Suprapubic skin (tissue), 4 donors: ENCODE measurements at regions not wholly inside any gene's neighbourhood (a gene's known extent, or its start where the extent isn't known, plus 50 kb on each side); places are given as distances from the start of the nearest gene placed in this dataset.
A peak's percentile ranks its signal among the peaks of the same experiment; 100 is the strongest.

Experiments used
- DNase-seq, 2 donors: peaks; one replicate each; pipeline ENCODE4 v3.0.0-alpha.2; 2019; ENCODE audit warnings: low spot score in 2 of 2
- H3K27ac ChIP-seq: fragments of 200-600 bp; sonication (generic); one replicate; pipeline ENCODE4 v1.5.1; 2019
- H3K27me3 ChIP-seq: fragments of 200-600 bp; sonication (generic); one replicate; pipeline ENCODE4 v1.5.1; 2019
- H3K36me3 ChIP-seq: fragments of 200-600 bp; sonication (generic); one replicate; pipeline ENCODE4 v1.5.1; 2019
- H3K4me1 ChIP-seq: fragments of 200-600 bp; sonication (generic); one replicate; pipeline ENCODE4 v1.5.1; 2019
- H3K4me3 ChIP-seq: fragments of 200-600 bp; sonication (generic); one replicate; pipeline ENCODE4 v1.5.1; 2019; ENCODE audit warnings: mild to moderate bottlenecking
- H3K9me3 ChIP-seq: fragments of 200-600 bp; sonication (generic); one replicate; pipeline ENCODE4 v1.5.1; 2019
- EP300 ChIP-seq: sonication (generic); formaldehyde crosslinking; IDR thresholded peaks from one replicate; pipeline ENCODE4 v1.6.1; 2017; ENCODE audit warnings: antibody characterized with exemption
- POLR2A ChIP-seq, 2 donors: fragments of 450-650 bp; IDR thresholded peaks; one replicate each; pipeline ENCODE4 v1.6.1; 2017; ENCODE audit warnings: antibody characterized with exemption in 2 of 2, mild to moderate bottlenecking in 2 of 2, moderate library complexity in 2 of 2
- POLR2AphosphoS5 ChIP-seq, 3 donors: sonication (generic); formaldehyde crosslinking; IDR thresholded peaks; one replicate each; pipeline ENCODE4 v1.6.1; 2017; ENCODE audit warnings: antibody characterized with exemption in 3 of 3
- WGBS: methylation state at CpG from one replicate; pipeline ENCODE4 v1.1.5; 2018; 5-methylcytosine and 5-hydroxymethylcytosine counted together
- TF ChIP-seq, protein P1 (sequence below), 2 donors: fragments of 200-600 bp in 1 of 2; fragments of 450-650 bp in 1 of 2; sonication (generic) in 1 of 2; IDR thresholded peaks; one replicate each; pipeline ENCODE4 v1.5.1; 2016 to 2019; ENCODE audit warnings: antibody characterized with exemption in 2 of 2, mild to moderate bottlenecking in 1 of 2, moderate library complexity in 1 of 2

DNA sequence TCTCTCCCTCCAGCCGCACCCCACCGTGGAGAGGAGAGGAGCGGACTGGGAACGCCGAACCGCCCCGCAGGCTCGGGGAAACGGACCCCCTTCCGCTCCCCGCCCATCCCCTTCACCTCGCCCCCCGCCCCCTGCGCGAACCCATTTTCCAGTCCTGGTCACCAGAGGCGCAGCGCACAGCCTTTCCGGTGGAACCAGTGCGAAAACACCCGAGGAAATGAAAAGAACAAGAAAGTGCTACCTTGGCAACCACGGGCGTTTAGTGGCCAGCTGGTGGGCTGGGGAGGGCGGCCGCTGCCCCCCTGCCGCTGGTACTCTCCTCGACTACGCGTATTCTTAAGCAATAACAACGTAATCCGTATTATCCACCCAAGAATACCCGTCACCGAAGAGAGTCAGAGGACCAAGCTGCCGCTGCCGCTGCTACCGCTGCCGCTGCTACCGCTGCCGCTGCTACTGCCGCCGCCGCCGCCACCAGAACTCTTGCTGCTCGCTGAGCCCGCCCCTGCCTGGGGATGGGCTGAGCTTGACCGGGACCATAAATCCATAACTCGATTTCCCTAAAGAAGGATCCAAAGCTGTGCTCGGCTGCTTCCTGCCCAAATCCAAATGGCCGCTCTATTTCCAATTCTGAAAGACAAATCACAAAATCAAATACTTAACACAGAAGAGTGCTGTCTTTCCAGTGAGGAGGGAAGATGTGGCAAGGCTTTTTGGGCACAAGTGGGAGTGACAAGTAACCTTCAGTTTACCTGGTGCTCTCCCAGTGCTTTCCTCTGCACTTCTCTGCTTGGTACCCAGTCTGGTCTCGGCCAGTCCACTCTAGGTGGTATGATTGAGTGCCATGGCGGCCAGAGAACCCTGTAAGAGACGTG lies 125.2 kb upstream of the DPYD start:
- H3K36me3 ChIP-seq, result no peaks in the 10 kb centered on the region
- no peaks in the 10 kb centered on the region for H3K9me3 ChIP-seq
- 4% methylated on average over 36 of the region's 51 CpGs for WGBS
- peaks cover 83% of the 10 kb centered on the region for H3K27me3 ChIP-seq
- H3K4me1 ChIP-seq, result peaks cover 28% of the 10 kb centered on the region
- peak in 1 of 2 donors; percentile 45 for DNase-seq
- H3K27ac ChIP-seq, result no peak overlapping the region
- TF ChIP-seq POLR2A (IDR thresholded peaks at IDR 0.05) (no peak), EP300 (no peak), POLR2AphosphoS5 (IDR thresholded peaks at IDR 0.05) (no peak)
- TF ChIP-seq, protein P1, sequence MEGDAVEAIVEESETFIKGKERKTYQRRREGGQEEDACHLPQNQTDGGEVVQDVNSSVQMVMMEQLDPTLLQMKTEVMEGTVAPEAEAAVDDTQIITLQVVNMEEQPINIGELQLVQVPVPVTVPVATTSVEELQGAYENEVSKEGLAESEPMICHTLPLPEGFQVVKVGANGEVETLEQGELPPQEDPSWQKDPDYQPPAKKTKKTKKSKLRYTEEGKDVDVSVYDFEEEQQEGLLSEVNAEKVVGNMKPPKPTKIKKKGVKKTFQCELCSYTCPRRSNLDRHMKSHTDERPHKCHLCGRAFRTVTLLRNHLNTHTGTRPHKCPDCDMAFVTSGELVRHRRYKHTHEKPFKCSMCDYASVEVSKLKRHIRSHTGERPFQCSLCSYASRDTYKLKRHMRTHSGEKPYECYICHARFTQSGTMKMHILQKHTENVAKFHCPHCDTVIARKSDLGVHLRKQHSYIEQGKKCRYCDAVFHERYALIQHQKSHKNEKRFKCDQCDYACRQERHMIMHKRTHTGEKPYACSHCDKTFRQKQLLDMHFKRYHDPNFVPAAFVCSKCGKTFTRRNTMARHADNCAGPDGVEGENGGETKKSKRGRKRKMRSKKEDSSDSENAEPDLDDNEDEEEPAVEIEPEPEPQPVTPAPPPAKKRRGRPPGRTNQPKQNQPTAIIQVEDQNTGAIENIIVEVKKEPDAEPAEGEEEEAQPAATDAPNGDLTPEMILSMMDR (IDR thresholded peaks at IDR 0.05), result no peak
- H3K4me3 ChIP-seq, result peak overlapping the region; percentile 51

DNA sequence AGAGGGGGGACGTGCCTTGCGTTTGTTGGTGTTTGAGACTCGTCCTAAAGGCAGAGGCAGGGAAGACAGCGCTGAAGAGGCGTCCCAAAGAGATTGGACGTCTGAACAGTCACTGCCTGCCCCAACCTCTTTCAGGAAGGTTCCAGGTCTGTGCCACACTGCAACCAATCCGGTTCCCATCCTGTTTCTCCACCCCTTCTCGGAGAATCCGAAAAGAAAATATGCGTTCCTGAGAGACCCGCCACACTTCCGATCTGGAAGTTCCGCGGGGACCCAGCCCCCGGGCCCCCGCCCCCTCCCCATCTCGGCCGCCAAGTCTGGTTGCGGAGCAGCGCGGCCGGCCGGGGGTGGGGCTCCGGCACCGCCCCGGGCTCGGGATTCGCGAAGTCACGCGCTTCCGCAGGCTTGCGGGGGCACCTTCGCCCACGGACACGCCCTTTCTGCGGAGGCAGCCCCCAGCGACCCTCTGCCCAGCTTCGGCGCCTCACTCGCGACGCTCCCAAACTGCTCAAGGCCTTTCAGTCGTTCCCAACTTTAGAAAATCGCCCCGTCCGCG lies 124.5 kb upstream of the DPYD start:
- 5% methylated on average over 41 of the region's 48 CpGs for WGBS
- Histone ChIP-seq H3K27ac (no peak overlapping the region), H3K27me3 (peaks cover 76% of the 10 kb centered on the region), H3K9me3 (no peaks in the 10 kb centered on the region), H3K36me3 (no peaks in the 10 kb centered on the region), H3K4me3 (peak overlapping the region; percentile 51), H3K4me1 (peaks cover 28% of the 10 kb centered on the region)
- TF ChIP-seq POLR2AphosphoS5 (IDR thresholded peaks at IDR 0.05), result no peak
- TF ChIP-seq EP300, result no peak
- TF ChIP-seq, protein P1 (IDR thresholded peaks at IDR 0.05), result no peak
- DNase-seq, result peak in 1 of 2 donors; percentile 40

DNA sequence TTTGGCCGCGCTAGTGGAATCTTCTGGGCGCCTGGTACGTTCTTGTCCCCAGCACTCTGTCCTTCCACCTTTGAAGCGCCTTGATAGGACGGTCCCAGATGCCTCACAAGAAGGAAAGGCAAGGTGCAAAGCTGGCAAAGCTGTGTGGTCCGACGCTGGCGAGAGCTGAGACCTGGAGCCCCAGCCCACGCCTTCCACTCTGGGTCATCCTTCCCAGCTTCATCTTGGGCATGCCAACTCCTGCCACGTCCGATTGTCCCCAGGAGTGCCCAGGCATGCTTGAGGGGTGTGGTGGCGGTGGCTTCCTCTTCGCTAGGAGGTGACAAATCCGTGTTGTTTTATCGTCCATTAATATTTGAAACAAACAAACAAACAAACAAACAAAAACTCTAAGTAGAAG lies 123.9 kb upstream of the DPYD start:
- peaks cover 28% of the 10 kb centered on the region for H3K4me1 ChIP-seq
- H3K36me3 ChIP-seq, result no peaks in the 10 kb centered on the region
- peaks cover 70% of the 10 kb centered on the region for H3K27me3 ChIP-seq
- H3K9me3 ChIP-seq, result no peaks in the 10 kb centered on the region
- no peak overlapping the region for H3K27ac ChIP-seq
- 7% methylated on average over 16 of the region's 16 CpGs for WGBS
- no peak overlapping the region for H3K4me3 ChIP-seq
- no peak for DNase-seq
- no peak for TF ChIP-seq POLR2A (IDR thresholded peaks at IDR 0.05)

GRCh38 chr1:98044071-98044697 lies 123.3 kb upstream of the DPYD start:
- no peaks in the 10 kb centered on the region for H3K36me3 ChIP-seq
- TF ChIP-seq, protein P1 (IDR thresholded peaks at IDR 0.05), result no peak

DNA sequence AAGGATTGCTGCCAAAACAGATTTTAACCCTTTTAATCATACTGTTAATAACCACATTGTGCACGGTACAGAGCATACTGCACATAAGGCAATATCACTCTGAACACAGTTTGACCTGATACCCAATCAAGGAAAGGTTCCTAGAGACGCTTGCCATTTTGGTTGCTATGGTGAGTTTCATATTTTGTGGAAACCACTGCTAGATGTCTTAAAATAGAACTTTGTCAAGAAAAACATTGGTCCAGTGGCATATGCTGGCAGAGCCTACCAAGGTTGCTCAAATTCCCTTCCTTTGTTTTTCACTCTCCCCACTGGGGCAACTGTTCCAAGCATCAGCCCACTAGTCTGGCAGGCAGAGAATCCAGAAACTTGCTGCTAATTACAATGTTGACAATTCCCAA lies 114.8 kb upstream of the DPYD start:
- 64% methylated on average over 2 of the region's 2 CpGs for WGBS
- Histone ChIP-seq H3K9me3 (no peaks in the 10 kb centered on the region), H3K4me3 (no peak overlapping the region), H3K27me3 (no peaks in the 10 kb centered on the region), H3K4me1 (no peaks in the 10 kb centered on the region), H3K36me3 (no peaks in the 10 kb centered on the region), H3K27ac (no peak overlapping the region)
- DNase-seq, result no peak
- TF ChIP-seq EP300, result no peak
- TF ChIP-seq, protein P1 (IDR thresholded peaks at IDR 0.05), result no peak
- TF ChIP-seq POLR2A (IDR thresholded peaks at IDR 0.05), result no peak
- no peak for TF ChIP-seq POLR2AphosphoS5 (IDR thresholded peaks at IDR 0.05)

More at GRCh38 chr1:98044071-98044697, 123.3 kb upstream of the DPYD start:
- peaks cover 65% of the 10 kb centered on the region for H3K27me3 ChIP-seq
- H3K9me3 ChIP-seq, result no peaks in the 10 kb centered on the region
- H3K27ac ChIP-seq, result no peak overlapping the region
- no peak overlapping the region for H3K4me3 ChIP-seq
- 50% methylated on average over 12 of the region's 12 CpGs for WGBS
- H3K4me1 ChIP-seq, result peaks cover 25% of the 10 kb centered on the region
- no peak for DNase-seq
